Prostate gland (tissue), 2 donors: ENCODE measurements at regions not wholly inside any gene's neighbourhood (a gene's known extent, or its start where the extent isn't known, plus 50 kb on each side); places are given as distances from the start of the nearest gene placed in this dataset.

Source experiments
- DNase-seq: peaks from one replicate; pipeline ENCODE4 v3.0.0-alpha.2; 2019; ENCODE audit warnings: low spot score
- H3K27ac ChIP-seq, 2 donors: fragments of 200-600 bp; sonication (generic); 2 replicates each; pipeline ENCODE4 v1.5.1; 2017 to 2019
- H3K27me3 ChIP-seq: fragments of 200-600 bp; sonication (generic); replicated peaks from 2 replicates; pipeline ENCODE4 v1.5.1; 2019; ENCODE audit not compliant: insufficient read depth
- H3K36me3 ChIP-seq, 2 donors: fragments of 200-600 bp; sonication (generic); 1 replicate in 1 of 2; 2 replicates in 1 of 2; pipeline versions ENCODE4 v1.5.1 to v1.8.1; 2017 to 2019
- H3K4me1 ChIP-seq: fragments of 200-600 bp; sonication (generic); replicated peaks from 2 replicates; pipeline ENCODE4 v1.5.1; 2019
- H3K4me3 ChIP-seq, 2 donors: fragments of 200-600 bp; sonication (generic); 2 replicates each; pipeline ENCODE4 v1.5.1; 2017 to 2019
- H3K9me3 ChIP-seq: fragments of 200-600 bp; sonication (generic); 2 replicates; pipeline ENCODE4 v1.5.1; 2017
- POLR2A ChIP-seq: fragments of 450-650 bp; IDR thresholded peaks from one replicate; pipeline ENCODE4 v1.6.1; 2016; ENCODE audit warnings: antibody characterized with exemption, mild to moderate bottlenecking
- POLR2AphosphoS5 ChIP-seq: sonication (generic); formaldehyde crosslinking; IDR thresholded peaks from one replicate; pipeline ENCODE4 v1.6.1; 2017; ENCODE audit warnings: antibody characterized with exemption
- whole genome bisulfite sequencing: methylation state at CpG from one replicate; pipeline ENCODE4 v1.1.5; 2018; 5-methylcytosine and 5-hydroxymethylcytosine counted together
- intact Hi-C: fragments of 100-400 bp; cut with DNase I; formaldehyde crosslinking; loops from one replicate; pipeline ENCODE4 v1.14.2; 2022
- TF ChIP-seq, protein P1 (sequence below), 4 experiments: fragments of 200-600 bp in 2 of 4; fragments of 450-650 bp in 2 of 4; sonication (generic) in 2 of 4; IDR thresholded peaks; 1 replicate in 3 of 4; 2 replicates in 1 of 4; pipeline ENCODE4 v1.5.1; 2016 to 2019; ENCODE audit warnings: antibody characterized with exemption in 4 of 4, mild to moderate bottlenecking in 2 of 4, moderate library complexity in 2 of 4

DNA sequence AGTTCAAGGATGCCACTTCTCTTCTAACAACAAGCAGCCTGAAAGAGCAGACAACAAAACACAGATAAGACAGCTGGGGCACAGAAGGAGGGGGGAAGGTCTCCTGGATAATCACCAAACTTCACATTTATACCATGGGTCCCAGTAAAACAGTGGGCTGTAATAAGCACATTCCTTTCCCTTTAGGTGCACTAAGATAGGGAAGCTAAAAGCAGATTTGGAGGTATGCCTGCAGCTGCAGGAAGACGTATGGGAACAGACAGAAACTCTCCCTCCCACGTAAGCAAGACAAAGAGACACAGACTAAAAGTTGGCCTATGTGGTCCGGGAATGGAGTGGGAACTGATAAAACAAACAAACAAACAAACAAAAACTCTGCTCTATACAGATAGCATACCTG, 612.1 kb downstream of the MRPL39 start:
- H3K4me1 ChIP-seq: no peaks in the 10 kb centered on the region
- no peak for DNase-seq
- H3K27ac ChIP-seq: no peak overlapping the region
- TF ChIP-seq, protein P1, sequence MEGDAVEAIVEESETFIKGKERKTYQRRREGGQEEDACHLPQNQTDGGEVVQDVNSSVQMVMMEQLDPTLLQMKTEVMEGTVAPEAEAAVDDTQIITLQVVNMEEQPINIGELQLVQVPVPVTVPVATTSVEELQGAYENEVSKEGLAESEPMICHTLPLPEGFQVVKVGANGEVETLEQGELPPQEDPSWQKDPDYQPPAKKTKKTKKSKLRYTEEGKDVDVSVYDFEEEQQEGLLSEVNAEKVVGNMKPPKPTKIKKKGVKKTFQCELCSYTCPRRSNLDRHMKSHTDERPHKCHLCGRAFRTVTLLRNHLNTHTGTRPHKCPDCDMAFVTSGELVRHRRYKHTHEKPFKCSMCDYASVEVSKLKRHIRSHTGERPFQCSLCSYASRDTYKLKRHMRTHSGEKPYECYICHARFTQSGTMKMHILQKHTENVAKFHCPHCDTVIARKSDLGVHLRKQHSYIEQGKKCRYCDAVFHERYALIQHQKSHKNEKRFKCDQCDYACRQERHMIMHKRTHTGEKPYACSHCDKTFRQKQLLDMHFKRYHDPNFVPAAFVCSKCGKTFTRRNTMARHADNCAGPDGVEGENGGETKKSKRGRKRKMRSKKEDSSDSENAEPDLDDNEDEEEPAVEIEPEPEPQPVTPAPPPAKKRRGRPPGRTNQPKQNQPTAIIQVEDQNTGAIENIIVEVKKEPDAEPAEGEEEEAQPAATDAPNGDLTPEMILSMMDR (IDR thresholded peaks at IDR 0.05): no peak
- TF ChIP-seq POLR2A (no peak), POLR2AphosphoS5 (no peak)
- no peak overlapping the region for H3K4me3 ChIP-seq
- no peaks in the 10 kb centered on the region for H3K36me3 ChIP-seq
- H3K27me3 ChIP-seq: no peaks in the 10 kb centered on the region
- no peaks in the 10 kb centered on the region for H3K9me3 ChIP-seq
- intact Hi-C loops: no loop called here
- WGBS: 6% methylated on average over 3 of the region's 3 CpGs

DNA sequence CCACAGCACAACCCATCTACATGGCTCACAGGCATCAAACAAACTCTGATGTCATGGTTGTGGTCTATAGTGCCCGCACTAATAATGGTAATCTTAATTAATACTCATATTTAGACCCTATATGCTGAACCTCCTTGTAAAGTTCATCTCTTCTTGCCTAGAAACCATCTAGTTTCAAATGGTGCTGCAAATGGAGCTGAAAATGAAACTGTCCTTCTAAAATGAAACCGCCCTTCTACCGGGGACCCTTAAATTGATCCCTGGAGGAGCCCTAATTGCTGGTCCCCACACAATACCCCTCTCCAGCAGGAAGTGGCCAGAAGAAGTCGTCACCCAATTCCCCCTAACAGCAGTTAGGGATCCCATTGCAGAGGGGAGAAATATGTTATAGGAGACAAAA, 612.6 kb downstream of the MRPL39 start:
- TF ChIP-seq POLR2A: no peak
- no peak for TF ChIP-seq POLR2AphosphoS5
- TF ChIP-seq, protein P1 (IDR thresholded peaks at IDR 0.05): no peak

DNA sequence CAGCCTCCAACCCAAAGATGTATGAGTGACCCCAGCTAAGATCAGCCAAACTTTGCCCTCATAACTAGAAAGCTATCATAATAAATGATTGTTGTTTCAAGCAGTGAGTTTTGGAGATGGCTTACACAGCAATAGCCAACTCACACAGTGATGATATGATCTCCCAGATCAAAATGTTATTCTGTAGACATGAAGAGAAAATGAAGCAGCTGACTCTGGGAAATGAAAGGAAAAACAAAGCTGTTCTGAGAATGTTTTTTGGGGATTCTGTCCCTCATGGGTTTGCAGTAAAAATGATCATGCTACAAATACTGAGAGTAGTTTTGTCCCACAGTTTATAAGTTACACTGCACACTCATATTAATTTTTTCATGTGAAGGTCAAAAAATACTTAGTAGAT, 617.8 kb downstream of the MRPL39 start:
- no peaks in the 10 kb centered on the region for H3K4me1 ChIP-seq
- no peak overlapping the region for H3K4me3 ChIP-seq
- intact Hi-C loops: no loop called here
- H3K9me3 ChIP-seq: no peaks in the 10 kb centered on the region
- H3K27me3 ChIP-seq: no peaks in the 10 kb centered on the region
- no peak for TF ChIP-seq POLR2A
- TF ChIP-seq, protein P1 (IDR thresholded peaks at IDR 0.05): no peak
- TF ChIP-seq POLR2AphosphoS5: no peak
- no peak overlapping the region for H3K27ac ChIP-seq
- DNase-seq: no peak
- no peaks in the 10 kb centered on the region for H3K36me3 ChIP-seq

More for the DNA sequence above, 612.6 kb downstream of the MRPL39 start:
- Histone ChIP-seq H3K9me3 (no peaks in the 10 kb centered on the region), H3K4me1 (no peaks in the 10 kb centered on the region), H3K4me3 (no peak overlapping the region), H3K27ac (no peak overlapping the region), H3K36me3 (no peaks in the 10 kb centered on the region), H3K27me3 (no peaks in the 10 kb centered on the region)
- no peak for DNase-seq
- intact Hi-C loops: no loop called here
- 86% methylated on average over 4 of the region's 4 CpGs for WGBS

DNA sequence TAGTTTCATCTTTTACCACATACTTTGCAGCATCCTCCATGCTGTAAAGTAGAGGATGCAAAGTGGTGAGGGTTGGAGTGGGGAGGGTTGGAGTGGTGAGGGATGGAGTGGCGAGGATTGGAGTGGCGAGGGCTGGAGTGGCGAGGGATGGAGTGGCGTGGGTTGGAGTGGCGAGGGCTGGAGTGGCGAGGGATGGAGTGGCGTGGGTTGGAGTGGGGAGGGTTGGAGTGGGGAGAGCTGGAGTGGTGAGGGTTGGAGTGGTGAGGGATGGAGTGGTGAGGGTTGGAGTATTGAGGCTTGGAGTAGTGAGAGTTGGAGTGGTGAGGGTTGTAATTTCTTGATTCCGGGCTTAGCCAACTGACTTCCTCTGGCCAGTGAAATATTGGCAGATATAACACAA, 618.3 kb downstream of the MRPL39 start:
- Histone ChIP-seq H3K4me3 (no peak overlapping the region), H3K27ac (no peak overlapping the region), H3K27me3 (no peaks in the 10 kb centered on the region), H3K36me3 (no peaks in the 10 kb centered on the region), H3K4me1 (no peaks in the 10 kb centered on the region), H3K9me3 (no peaks in the 10 kb centered on the region)
- intact Hi-C loops: no loop called here
- 93% methylated on average over 8 of the region's 8 CpGs for WGBS
- DNase-seq: no peak
- TF ChIP-seq, protein P1 (IDR thresholded peaks at IDR 0.05): no peak
- TF ChIP-seq POLR2A (no peak), POLR2AphosphoS5 (no peak)

DNA sequence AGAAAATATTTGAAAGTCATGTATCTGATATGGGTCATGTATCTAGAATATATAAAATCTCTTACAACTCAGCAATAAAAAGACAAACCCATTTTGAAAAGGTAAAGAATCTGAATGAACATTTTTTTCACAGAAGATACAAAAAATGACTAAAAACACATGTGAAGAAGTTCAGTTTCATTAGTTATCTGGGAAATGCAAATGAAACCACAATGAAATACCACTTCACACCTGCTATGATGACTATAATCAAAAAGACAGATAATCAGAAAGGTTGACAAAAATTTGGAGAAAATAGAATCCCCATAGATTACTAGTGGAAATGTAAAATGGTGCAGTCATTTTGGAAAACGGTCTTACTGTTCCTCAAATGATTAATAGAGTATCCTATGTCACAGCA, 631.0 kb downstream of the MRPL39 start:
- TF ChIP-seq POLR2AphosphoS5: no peak
- no peak for TF ChIP-seq POLR2A
- TF ChIP-seq, protein P1 (IDR thresholded peaks at IDR 0.05): no peak
- Histone ChIP-seq H3K4me1 (no peaks in the 10 kb centered on the region), H3K9me3 (no peaks in the 10 kb centered on the region), H3K27me3 (no peaks in the 10 kb centered on the region), H3K4me3 (no peak overlapping the region), H3K36me3 (no peaks in the 10 kb centered on the region), H3K27ac (no peak overlapping the region)
- intact Hi-C loops: no loop called here
- no peak for DNase-seq
- 65% methylated on average over 1 of the region's 1 CpG for WGBS
